IPS-20b (cell line): ENCODE measurements at regions not wholly inside any gene's neighbourhood (a gene's known extent, or its start where the extent isn't known, plus 50 kb on each side); places are given as distances from the start of the nearest gene placed in this dataset.
"Not testable (repeated sequence)": the region's sequence is repeated elsewhere in the genome, so short reads cannot be mapped to it uniquely, and the experiment has no call there.

ENCODE experiments used
- H3K27ac ChIP-seq: one replicate; pipeline ENCODE4 v1.5.1; 2013; ENCODE audit warnings: low read length
- H3K27me3 ChIP-seq: 2 replicates; pipeline ENCODE4 v1.6.1; 2013; ENCODE audit warnings: mild to moderate bottlenecking, low read length, inconsistent platforms; ENCODE audit not compliant: insufficient read depth
- H3K36me3 ChIP-seq: 2 replicates; pipeline ENCODE4 v1.6.1; 2013; ENCODE audit warnings: low read depth, mild to moderate bottlenecking, inconsistent platforms, low read length, moderate library complexity; ENCODE audit not compliant: insufficient read depth
- H3K4me1 ChIP-seq: 2 replicates; pipeline ENCODE4 v1.6.1; 2013; ENCODE audit warnings: mild to moderate bottlenecking, control low read depth, inconsistent platforms, low read length, moderate library complexity; ENCODE audit not compliant: insufficient read depth
- H3K4me3 ChIP-seq: 2 replicates; pipeline ENCODE4 v1.5.1; 2013; ENCODE audit warnings: mild to moderate bottlenecking, low read length, inconsistent platforms
- H3K9ac ChIP-seq: 2 replicates; pipeline ENCODE4 v1.6.1; 2013; ENCODE audit warnings: low read depth, mild to moderate bottlenecking, inconsistent platforms, low read length, moderate library complexity
- H3K9me3 ChIP-seq: 2 replicates; pipeline ENCODE4 v1.6.1; 2013; ENCODE audit warnings: mild to moderate bottlenecking, low read depth, low read length, inconsistent platforms; ENCODE audit not compliant: insufficient read depth

GRCh38 chr1:223045164-223045957, 97.7 kb downstream of the TLR5 start:
- Histone ChIP-seq H3K27ac (no peak overlapping the region), H3K4me3 (no peak overlapping the region), H3K9ac (no peak overlapping the region), H3K27me3 (no peaks in the 10 kb centered on the region), H3K9me3 (peaks cover 16% of the 10 kb centered on the region), H3K36me3 (0 out of 2 replicates have a peak, but pooled peaks cover 6% of the 10 kb centered on the region), H3K4me1 (peaks cover 8% of the 10 kb centered on the region; the same call in 1 of the 2 replicates)

GRCh38 chr1:223046011-223046410, 97.0 kb downstream of the TLR5 start:
- no peaks in the 10 kb centered on the region for H3K27me3 ChIP-seq
- H3K27ac ChIP-seq: no peak overlapping the region
- H3K4me3 ChIP-seq: no peak overlapping the region
- H3K36me3 ChIP-seq: 0 out of 2 replicates have a peak, but pooled peaks cover 6% of the 10 kb centered on the region
- no peak overlapping the region for H3K9ac ChIP-seq
- H3K9me3 ChIP-seq: peaks cover 16% of the 10 kb centered on the region
- peaks cover 5% of the 10 kb centered on the region; the same call in 1 of the 2 replicates for H3K4me1 ChIP-seq

GRCh38 chr1:223046463-223046862, 96.6 kb downstream of the TLR5 start:
- not testable (repeated sequence) for H3K9ac ChIP-seq, H3K4me3 ChIP-seq, H3K36me3 ChIP-seq, H3K27me3 ChIP-seq, H3K27ac ChIP-seq, H3K4me1 ChIP-seq
- H3K9me3 ChIP-seq: peaks cover 16% of the 10 kb centered on the region

- Histone ChIP-seq H3K4me3 (no peak overlapping the region), H3K4me1 (no peaks in the 10 kb centered on the region), H3K9ac (no peak overlapping the region), H3K27me3 (no peaks in the 10 kb centered on the region), H3K36me3 (peaks cover 6% of the 10 kb centered on the region; the same call in 1 of the 2 replicates), H3K9me3 (peaks cover 16% of the 10 kb centered on the region), H3K27ac (no peak overlapping the region)
These were observed 95.0 kb downstream of the TLR5 start for GRCh38 chr1:223048026-223048425.

GRCh38 chr1:223052462-223052861, 90.6 kb downstream of the TLR5 start:
- Histone ChIP-seq H3K4me3 (no peak overlapping the region), H3K27me3 (no peaks in the 10 kb centered on the region)

GRCh38 chr1:223052931-223053330, 90.1 kb downstream of the TLR5 start:
- H3K9me3 ChIP-seq: no peaks in the 10 kb centered on the region
- H3K36me3 ChIP-seq: no peaks in the 10 kb centered on the region; the same call in 1 of the 2 replicates
- no peak overlapping the region for H3K27ac ChIP-seq
- peaks cover 5% of the 10 kb centered on the region; the same call in 1 of the 2 replicates for H3K4me1 ChIP-seq
- H3K9ac ChIP-seq: no peak overlapping the region
- no peak overlapping the region for H3K4me3 ChIP-seq
- H3K27me3 ChIP-seq: no peaks in the 10 kb centered on the region

More at GRCh38 chr1:223052462-223052861, 90.6 kb downstream of the TLR5 start:
- H3K27ac ChIP-seq: no peak overlapping the region
- H3K9ac ChIP-seq: no peak overlapping the region
- no peaks in the 10 kb centered on the region for H3K9me3 ChIP-seq
- no peaks in the 10 kb centered on the region; the same call in 1 of the 2 replicates for H3K36me3 ChIP-seq
- 0 out of 2 replicates have a peak, but pooled peaks cover under 1% of the 10 kb centered on the region for H3K4me1 ChIP-seq

- Histone ChIP-seq H3K27ac (no peak overlapping the region), H3K9ac (no peak overlapping the region), H3K36me3 (no peaks in the 10 kb centered on the region; the same call in 1 of the 2 replicates), H3K9me3 (no peaks in the 10 kb centered on the region), H3K4me3 (no peak overlapping the region), H3K27me3 (no peaks in the 10 kb centered on the region), H3K4me1 (peaks cover 5% of the 10 kb centered on the region; the same call in 1 of the 2 replicates)
These were observed 86.2 kb downstream of the TLR5 start for GRCh38 chr1:223056802-223057201.

GRCh38 chr1:223057569-223058093, 85.4 kb downstream of the TLR5 start:
- H3K9ac ChIP-seq: no peak overlapping the region
- peaks cover 5% of the 10 kb centered on the region; the same call in 1 of the 2 replicates for H3K4me1 ChIP-seq
- no peaks in the 10 kb centered on the region; the same call in 1 of the 2 replicates for H3K36me3 ChIP-seq
- no peak overlapping the region for H3K4me3 ChIP-seq
- H3K27ac ChIP-seq: no peak overlapping the region
- no peaks in the 10 kb centered on the region for H3K9me3 ChIP-seq
- H3K27me3 ChIP-seq: no peaks in the 10 kb centered on the region
